8988T (cell line): ENCODE measurements at regions not wholly inside any gene's neighbourhood (a gene's known extent, or its start where the extent isn't known, plus 50 kb on each side); places are given as distances from the start of the nearest gene placed in this dataset.
A peak's percentile ranks its signal among the peaks of the same experiment; 100 is the strongest.
"Not testable (repeated sequence)": the region's sequence is repeated elsewhere in the genome, so short reads cannot be mapped to it uniquely, and the experiment has no call there.

ENCODE experiments used
- DNase-seq: peaks from one replicate; pipeline ENCODE4 v3.0.0; 2011

GRCh38 chr6:56904068-56904467 is 50.8 kb upstream of the BEND6 start:
- no peak for DNase-seq

- DNase-seq: no peak
Observed at GRCh38 chr6:56902641-56903464, 52.1 kb upstream of the BEND6 start.

GRCh38 chr6:56900784-56901183 is 54.1 kb upstream of the BEND6 start:
- no peak for DNase-seq

GRCh38 chr6:56899753-56900152 is 55.2 kb upstream of the BEND6 start:
- DNase-seq: no peak

- no peak for DNase-seq
Observed at GRCh38 chr6:56899311-56899710, 55.6 kb upstream of the BEND6 start.

GRCh38 chr6:56897789-56898529 is 56.9 kb upstream of the BEND6 start:
- DNase-seq: no peak

GRCh38 chr6:56891754-56892153 is 63.2 kb upstream of the BEND6 start:
- DNase-seq: peak; percentile 14

- no peak for DNase-seq
Observed at GRCh38 chr6:56890683-56891429, 64.1 kb upstream of the BEND6 start.

- DNase-seq: no peak
Observed at GRCh38 chr6:56890066-56890465, 64.8 kb upstream of the BEND6 start.

GRCh38 chr6:56889492-56889891 is 65.4 kb upstream of the BEND6 start:
- DNase-seq: no peak

- DNase-seq: no peak
Observed at GRCh38 chr6:56888687-56889086, 66.2 kb upstream of the BEND6 start.

- no peak for DNase-seq
Observed at GRCh38 chr6:56887086-56887485, 67.8 kb upstream of the BEND6 start.

- DNase-seq: no peak
Observed at GRCh38 chr6:56877922-56878321, 77.0 kb upstream of the BEND6 start.

- no peak for DNase-seq
Observed at GRCh38 chr6:56875961-56876360, 78.9 kb upstream of the BEND6 start.

- DNase-seq: no peak
Observed at GRCh38 chr6:56875523-56875922, 79.4 kb upstream of the BEND6 start.

GRCh38 chr6:56874328-56874727 is 80.6 kb upstream of the BEND6 start:
- no peak for DNase-seq

GRCh38 chr6:56870053-56870452 is 84.9 kb upstream of the BEND6 start:
- DNase-seq: not testable (repeated sequence)

- DNase-seq: no peak
Observed at GRCh38 chr6:56869346-56869745, 85.6 kb upstream of the BEND6 start.

- no peak for DNase-seq
Observed at GRCh38 chr6:56868687-56869086, 86.2 kb upstream of the BEND6 start.

- no peak for DNase-seq
Observed at GRCh38 chr6:56866917-56867522, 87.9 kb upstream of the BEND6 start.

GRCh38 chr6:56865081-56865875 is 89.6 kb upstream of the BEND6 start:
- DNase-seq: no peak

GRCh38 chr6:56864171-56864616 is 90.7 kb upstream of the BEND6 start:
- DNase-seq: no peak
